HG03521 (cell line): ENCODE measurements at regions not wholly inside any gene's neighbourhood (a gene's known extent, or its start where the extent isn't known, plus 50 kb on each side); places are given as distances from the start of the nearest gene placed in this dataset.

Experiments used
- ATAC-seq: cut with Tn5 transposase; IDR thresholded peaks from one replicate; pipeline ENCODE4 v1.9.1; 2021; ENCODE audit warnings: mild to moderate bottlenecking, moderate library complexity; ENCODE audit not compliant: unreplicated experiment

- no peak for ATAC-seq
Measured at GRCh38 chr7:96495751-96496216, 173.9 kb upstream of the SLC25A13 start.

GRCh38 chr7:96486681-96487080 is 164.8 kb upstream of the SLC25A13 start:
- no peak for ATAC-seq

GRCh38 chr7:96484845-96485244 is 162.9 kb upstream of the SLC25A13 start:
- ATAC-seq = no peak

GRCh38 chr7:96484091-96484490 is 162.2 kb upstream of the SLC25A13 start:
- no peak for ATAC-seq

GRCh38 chr7:96481796-96482195 is 159.9 kb upstream of the SLC25A13 start:
- ATAC-seq = no peak

- ATAC-seq = no peak
Measured at GRCh38 chr7:96479015-96479645, 157.2 kb upstream of the SLC25A13 start.

GRCh38 chr7:96471606-96472005 is 149.7 kb upstream of the SLC25A13 start:
- ATAC-seq = no peak

GRCh38 chr7:96452146-96452545 is 130.2 kb upstream of the SLC25A13 start:
- no peak for ATAC-seq

GRCh38 chr7:96449094-96449493 is 127.2 kb upstream of the SLC25A13 start:
- no peak for ATAC-seq

- ATAC-seq = no peak
Measured at GRCh38 chr7:96447109-96447645, 125.3 kb upstream of the SLC25A13 start.

GRCh38 chr7:96441436-96442084 is 119.7 kb upstream of the SLC25A13 start:
- ATAC-seq = no peak

GRCh38 chr7:96440328-96440727 is 118.4 kb upstream of the SLC25A13 start:
- no peak for ATAC-seq

GRCh38 chr7:96436880-96437279 is 115.0 kb upstream of the SLC25A13 start:
- no peak for ATAC-seq

- ATAC-seq = no peak
Measured at GRCh38 chr7:96430356-96430755, 108.5 kb upstream of the SLC25A13 start.

GRCh38 chr7:96427143-96427542 is 105.2 kb upstream of the SLC25A13 start:
- ATAC-seq = no peak

- no peak for ATAC-seq
Measured at GRCh38 chr7:96426685-96427084, 104.8 kb upstream of the SLC25A13 start.

- no peak for ATAC-seq
Measured at GRCh38 chr7:96426027-96426426, 104.1 kb upstream of the SLC25A13 start.

- ATAC-seq = no peak
Measured at GRCh38 chr7:96424411-96424810, 102.5 kb upstream of the SLC25A13 start.

- no peak for ATAC-seq
Measured at GRCh38 chr7:96422388-96422787, 100.5 kb upstream of the SLC25A13 start.

GRCh38 chr7:96418581-96418980 is 96.7 kb upstream of the SLC25A13 start:
- no peak for ATAC-seq

GRCh38 chr7:96417784-96418183 is 95.9 kb upstream of the SLC25A13 start:
- no peak for ATAC-seq

- ATAC-seq = no peak
Measured at GRCh38 chr7:96416599-96416998, 94.7 kb upstream of the SLC25A13 start.
